Uterus (tissue), 2 donors: ENCODE measurements at regions not wholly inside any gene's neighbourhood (a gene's known extent, or its start where the extent isn't known, plus 50 kb on each side); places are given as distances from the start of the nearest gene placed in this dataset.

Experiments used
- CTCF ChIP-seq, 4 experiments: fragments of 200-600 bp in 2 of 4; fragments of 450-650 bp in 2 of 4; sonication (generic) in 2 of 4; IDR thresholded peaks; one replicate each; pipeline ENCODE4 v1.5.1; 2016 to 2019; ENCODE audit warnings: antibody characterized with exemption in 4 of 4, mild to moderate bottlenecking in 2 of 4, moderate library complexity in 1 of 4
- POLR2A ChIP-seq, 2 donors: fragments of 450-650 bp; IDR thresholded peaks; one replicate each; pipeline ENCODE4 v1.6.1; 2016; ENCODE audit warnings: antibody characterized with exemption in 2 of 2, mild to moderate bottlenecking in 1 of 2, moderate library complexity in 1 of 2

GRCh38 chr13:73984201-73984600 is 150.0 kb downstream of the KLF12 start:
- TF ChIP-seq CTCF (IDR thresholded peaks at IDR 0.05): no peak
- TF ChIP-seq POLR2A (IDR thresholded peaks at IDR 0.05): no peak
